Type B pancreatic cell (in vitro differentiated cells): ENCODE measurements at regions not wholly inside any gene's neighbourhood (a gene's known extent, or its start where the extent isn't known, plus 50 kb on each side); places are given as distances from the start of the nearest gene placed in this dataset.

Source experiments
- DNase-seq: peaks from one replicate; pipeline ENCODE4 v3.0.0; 2021; ENCODE audit warnings: mixed read lengths; ENCODE audit not compliant: unreplicated experiment; ENCODE audit errors: extremely low spot score
- H3K27ac Mint-ChIP-seq: 2 replicates; pipeline ENCODE4 v1.8.0; 2021; ENCODE audit warnings: mild to moderate bottlenecking, mixed read lengths
- H3K27me3 Mint-ChIP-seq: 2 replicates; pipeline ENCODE4 v1.8.0; 2021; ENCODE audit warnings: mixed read lengths
- H3K36me3 Mint-ChIP-seq: 2 replicates; pipeline ENCODE4 v1.8.0; 2021; ENCODE audit warnings: mixed read lengths
- H3K4me1 Mint-ChIP-seq: one replicate; pipeline ENCODE4 v1.8.0; 2021; ENCODE audit warnings: mixed read lengths; ENCODE audit not compliant: unreplicated experiment
- H3K4me3 Mint-ChIP-seq: 2 replicates; pipeline ENCODE4 v1.8.0; 2021; ENCODE audit warnings: mild to moderate bottlenecking, mixed read lengths
- H3K9me3 Mint-ChIP-seq: 2 replicates; pipeline ENCODE4 v1.8.0; 2021; ENCODE audit warnings: mixed read lengths
- CTCF ChIP-seq: fragments of 200-600 bp; sonication (generic); conservative IDR thresholded peaks from 2 replicates; pipeline ENCODE4 v1.5.0; 2021; ENCODE audit warnings: antibody characterized with exemption, mild to moderate bottlenecking

GRCh38 chr14:83850092-83850491 is 1679.9 kb upstream of the FLRT2 start:
- no peaks in the 10 kb centered on the region for H3K36me3 Mint-ChIP-seq
- H3K4me1 Mint-ChIP-seq, result peaks cover 23% of the 10 kb centered on the region
- H3K27ac Mint-ChIP-seq, result no peak overlapping the region
- DNase-seq, result no peak
- no peaks in the 10 kb centered on the region for H3K27me3 Mint-ChIP-seq
- H3K9me3 Mint-ChIP-seq, result peaks cover 5% of the 10 kb centered on the region
- H3K4me3 Mint-ChIP-seq, result no peak overlapping the region
- TF ChIP-seq CTCF, result no peak

DNA sequence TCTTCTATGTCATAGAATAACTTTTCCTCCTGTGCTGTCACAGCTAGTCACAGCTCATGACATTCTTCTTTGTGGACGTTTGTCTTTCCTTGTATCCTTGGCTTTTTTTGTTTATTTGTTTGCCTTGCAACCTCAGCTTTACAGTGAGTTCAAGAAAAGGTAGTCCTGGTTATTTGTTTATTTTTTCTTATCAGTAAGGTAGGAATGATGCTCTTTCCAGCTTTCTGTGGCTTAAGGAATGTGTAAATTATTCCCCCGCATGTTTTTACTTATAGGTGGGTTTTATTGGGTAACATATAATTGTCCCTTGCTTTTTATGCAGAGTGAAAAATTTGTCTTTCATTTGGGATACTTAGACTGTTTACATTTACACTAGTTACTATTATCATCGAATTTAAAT is 1673.6 kb upstream of the FLRT2 start:
- no peak for TF ChIP-seq CTCF
- Mint-ChIP-seq H3K36me3 (no peaks in the 10 kb centered on the region), H3K27me3 (no peaks in the 10 kb centered on the region), H3K4me1 (peaks cover 18% of the 10 kb centered on the region), H3K4me3 (no peak overlapping the region), H3K9me3 (peaks cover 14% of the 10 kb centered on the region), H3K27ac (no peak overlapping the region)
- no peak for DNase-seq

GRCh38 chr14:83860631-83861155 is 1669.3 kb upstream of the FLRT2 start:
- Mint-ChIP-seq H3K27ac (no peak overlapping the region), H3K4me3 (no peak overlapping the region), H3K27me3 (no peaks in the 10 kb centered on the region), H3K9me3 (peaks cover 10% of the 10 kb centered on the region), H3K4me1 (peaks cover 7% of the 10 kb centered on the region), H3K36me3 (no peaks in the 10 kb centered on the region)
- DNase-seq, result no peak
- no peak for TF ChIP-seq CTCF

GRCh38 chr14:83863042-83863774 is 1666.7 kb upstream of the FLRT2 start:
- peaks cover 4% of the 10 kb centered on the region for H3K9me3 Mint-ChIP-seq
- H3K27me3 Mint-ChIP-seq, result no peaks in the 10 kb centered on the region
- DNase-seq, result no peak
- no peak for TF ChIP-seq CTCF
- H3K36me3 Mint-ChIP-seq, result no peaks in the 10 kb centered on the region
- no peak overlapping the region for H3K4me3 Mint-ChIP-seq
- no peak overlapping the region for H3K27ac Mint-ChIP-seq
- peaks cover 12% of the 10 kb centered on the region for H3K4me1 Mint-ChIP-seq

- Mint-ChIP-seq H3K9me3 (no peaks in the 10 kb centered on the region), H3K36me3 (no peaks in the 10 kb centered on the region), H3K27ac (no peak overlapping the region), H3K27me3 (no peaks in the 10 kb centered on the region), H3K4me1 (peaks cover 16% of the 10 kb centered on the region), H3K4me3 (no peak overlapping the region)
- no peak for TF ChIP-seq CTCF
- no peak for DNase-seq
Measured at GRCh38 chr14:83864106-83864505, 1665.8 kb upstream of the FLRT2 start.
